GM11168 (cell line): ENCODE measurements at regions not wholly inside any gene's neighbourhood (a gene's known extent, or its start where the extent isn't known, plus 50 kb on each side); places are given as distances from the start of the nearest gene placed in this dataset.

Experiments used
- in situ Hi-C: fragments of 300-500 bp; cut with MboI; formaldehyde crosslinking; loops from one replicate; pipeline ENCODE4 v1.12.0; 2022; ENCODE audit warnings: low sequenced_read_pairs; ENCODE audit not compliant: unreplicated experiment

GRCh38 chr12:69091442-69092017 lies 147.8 kb upstream of the CPSF6 start:
- in situ Hi-C loops, result no loop called here

GRCh38 chr12:69092137-69092536 lies 147.2 kb upstream of the CPSF6 start:
- in situ Hi-C loops, result no loop called here

GRCh38 chr12:69094606-69095216 lies 144.7 kb upstream of the CPSF6 start:
- in situ Hi-C loops, result no loop called here

GRCh38 chr12:69095765-69096477 lies 143.4 kb upstream of the CPSF6 start:
- in situ Hi-C loops, result no loop called here

GRCh38 chr12:69096669-69097335 lies 142.6 kb upstream of the CPSF6 start:
- in situ Hi-C loops, result no loop called here

- in situ Hi-C loops, result no loop called here
Observed at GRCh38 chr12:69097619-69098368, 141.6 kb upstream of the CPSF6 start.

GRCh38 chr12:69099201-69099837 lies 140.1 kb upstream of the CPSF6 start:
- in situ Hi-C loops, result no loop called here

- in situ Hi-C loops, result no loop called here
Observed at GRCh38 chr12:69101505-69101904, 137.9 kb upstream of the CPSF6 start.

- in situ Hi-C loops, result no loop called here
Observed at GRCh38 chr12:69102856-69103255, 136.5 kb upstream of the CPSF6 start.

- in situ Hi-C loops, result no loop called here
Observed at GRCh38 chr12:69105101-69105962, 134.0 kb upstream of the CPSF6 start.

GRCh38 chr12:69106482-69107118 lies 132.8 kb upstream of the CPSF6 start:
- in situ Hi-C loops, result no loop called here

GRCh38 chr12:69107541-69107940 lies 131.8 kb upstream of the CPSF6 start:
- in situ Hi-C loops, result no loop called here

GRCh38 chr12:69108037-69108436 lies 131.3 kb upstream of the CPSF6 start:
- in situ Hi-C loops, result no loop called here

GRCh38 chr12:69112616-69113015 lies 126.8 kb upstream of the CPSF6 start:
- in situ Hi-C loops, result no loop called here

- in situ Hi-C loops, result no loop called here
Observed at GRCh38 chr12:69115099-69115498, 124.3 kb upstream of the CPSF6 start.

- in situ Hi-C loops, result no loop called here
Observed at GRCh38 chr12:69115951-69116350, 123.4 kb upstream of the CPSF6 start.

- in situ Hi-C loops, result no loop called here
Observed at GRCh38 chr12:69117566-69118266, 121.7 kb upstream of the CPSF6 start.

- in situ Hi-C loops, result no loop called here
Observed at GRCh38 chr12:69118516-69118915, 120.9 kb upstream of the CPSF6 start.
